ENCODE measurements at regions not wholly inside any gene's neighbourhood (a gene's known extent, or its start where the extent isn't known, plus 50 kb on each side); places are given as distances from the start of the nearest gene placed in this dataset.

DNA sequence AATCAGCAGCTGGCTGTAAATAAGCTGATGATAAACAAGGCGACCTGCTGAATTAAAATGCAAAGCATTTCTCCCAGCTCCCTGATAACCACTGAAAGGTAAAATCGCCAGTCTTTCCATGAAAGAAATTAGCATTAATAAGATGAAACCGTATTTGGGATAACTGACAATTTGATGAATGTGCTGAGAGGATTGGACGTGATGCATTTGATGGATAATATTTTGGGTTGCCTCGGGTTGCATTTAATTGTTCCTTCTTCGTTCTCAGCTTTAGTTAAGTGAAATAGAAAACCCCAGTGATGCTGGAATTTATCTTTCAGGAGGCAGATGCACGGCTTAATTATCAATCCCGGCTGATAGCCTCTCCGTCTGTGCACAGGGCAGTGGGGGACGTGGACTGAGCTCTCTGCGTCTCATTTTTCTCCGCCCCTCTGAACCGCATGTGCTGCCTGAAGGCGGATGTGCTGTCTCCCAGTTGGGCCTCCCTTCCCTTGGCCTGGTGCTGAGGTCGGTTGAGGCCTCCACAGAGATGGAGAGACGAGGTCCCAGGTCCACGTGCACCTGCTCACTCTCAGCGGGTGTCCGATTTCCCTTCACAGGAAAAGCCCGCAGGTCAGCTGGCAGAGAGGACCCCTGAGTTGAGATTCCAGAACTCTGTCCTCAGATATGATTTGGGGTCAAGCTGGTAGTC is 846.2 kb downstream of the BRD1 start:
- Histone ChIP-seq H2AFZ (ENCODE audit: low read depth, low read length, poor library complexity, severe bottlenecking) (no peak overlapping the region), H3K4me2 (ENCODE audit: low read length) (no peak overlapping the region), H3K9me2 (ENCODE audit: insufficient read depth) (no peaks in the 10 kb centered on the region), H3K27ac (ENCODE audit: low read depth, low read length) (no peak overlapping the region), H3K79me2 (ENCODE audit: insufficient read depth, low read length) (no peaks in the 10 kb centered on the region), H3K9me3 (ENCODE audit: control insufficient read depth in 1 of 2, insufficient read depth in 1 of 2, low read depth in 1 of 2, low read length in 2 of 2) (no peaks in the 10 kb centered on the region), H3K4me1 (ENCODE audit: control insufficient read depth in 1 of 2, insufficient read depth in 2 of 2, low read length in 2 of 2) (no peaks in the 10 kb centered on the region), H3K4me3 (replicated peaks in 1 of 2; ENCODE audit: low read depth in 1 of 2, low read length in 2 of 2) (no peak overlapping the region), H3K36me3 (ENCODE audit: control insufficient read depth in 1 of 2, insufficient read depth in 2 of 2, low read length in 2 of 2) (no peaks in the 10 kb centered on the region), H3K27me3 (ENCODE audit: insufficient read depth, low read length) (peaks cover 38% of the 10 kb centered on the region), H3K9ac (ENCODE audit: low read length) (no peak overlapping the region), H4K20me1 (ENCODE audit: insufficient read depth) (no peaks in the 10 kb centered on the region)
- TF ChIP-seq EZH2phosphoT487 (IDR thresholded peaks at IDR 0.05; ENCODE audit: borderline replicate concordance) = no peak
- TF ChIP-seq, protein P1, sequence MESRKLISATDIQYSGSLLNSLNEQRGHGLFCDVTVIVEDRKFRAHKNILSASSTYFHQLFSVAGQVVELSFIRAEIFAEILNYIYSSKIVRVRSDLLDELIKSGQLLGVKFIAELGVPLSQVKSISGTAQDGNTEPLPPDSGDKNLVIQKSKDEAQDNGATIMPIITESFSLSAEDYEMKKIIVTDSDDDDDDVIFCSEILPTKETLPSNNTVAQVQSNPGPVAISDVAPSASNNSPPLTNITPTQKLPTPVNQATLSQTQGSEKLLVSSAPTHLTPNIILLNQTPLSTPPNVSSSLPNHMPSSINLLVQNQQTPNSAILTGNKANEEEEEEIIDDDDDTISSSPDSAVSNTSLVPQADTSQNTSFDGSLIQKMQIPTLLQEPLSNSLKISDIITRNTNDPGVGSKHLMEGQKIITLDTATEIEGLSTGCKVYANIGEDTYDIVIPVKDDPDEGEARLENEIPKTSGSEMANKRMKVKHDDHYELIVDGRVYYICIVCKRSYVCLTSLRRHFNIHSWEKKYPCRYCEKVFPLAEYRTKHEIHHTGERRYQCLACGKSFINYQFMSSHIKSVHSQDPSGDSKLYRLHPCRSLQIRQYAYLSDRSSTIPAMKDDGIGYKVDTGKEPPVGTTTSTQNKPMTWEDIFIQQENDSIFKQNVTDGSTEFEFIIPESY (IDR thresholded peaks at IDR 0.05; ENCODE audit: extremely low read depth, insufficient replicate concordance, low read length) = no peak
- TF ChIP-seq SIN3A (IDR thresholded peaks at IDR 0.05; ENCODE audit: low read depth) = no peak
- no peak for TF ChIP-seq YY1 (IDR thresholded peaks at IDR 0.05; ENCODE audit: extremely low read depth, insufficient replicate concordance, low read depth, low read length)
- no peak for TF ChIP-seq EZH2 (IDR thresholded peaks at IDR 0.05)
- no peak for TF ChIP-seq RAD21 (IDR thresholded peaks at IDR 0.05; ENCODE audit: low read depth)
- TF ChIP-seq POLR2AphosphoS5 (IDR thresholded peaks at IDR 0.05; ENCODE audit: low read depth, low read length) = no peak
- no peak for TF ChIP-seq SP1 (IDR thresholded peaks at IDR 0.05; ENCODE audit: low read depth)
- TF ChIP-seq ELF1 (IDR thresholded peaks at IDR 0.05; ENCODE audit: borderline replicate concordance, low read depth) = no peak
- no peak for TF ChIP-seq ZFX (IDR thresholded peaks at IDR 0.05)
- TF ChIP-seq CBX3 (IDR thresholded peaks at IDR 0.05; ENCODE audit: low read depth) = no peak
- TF ChIP-seq, protein P2, sequence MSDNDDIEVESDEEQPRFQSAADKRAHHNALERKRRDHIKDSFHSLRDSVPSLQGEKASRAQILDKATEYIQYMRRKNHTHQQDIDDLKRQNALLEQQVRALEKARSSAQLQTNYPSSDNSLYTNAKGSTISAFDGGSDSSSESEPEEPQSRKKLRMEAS (IDR thresholded peaks at IDR 0.05) = no peak
- TF ChIP-seq POLR2A (IDR thresholded peaks at IDR 0.05; ENCODE audit: borderline replicate concordance, extremely low read depth, insufficient read depth, insufficient read length) = no peak
- TF ChIP-seq ZNF274 (IDR thresholded peaks at IDR 0.05; ENCODE audit: low read depth, low read length) = no peak
- TF ChIP-seq, protein P3, sequence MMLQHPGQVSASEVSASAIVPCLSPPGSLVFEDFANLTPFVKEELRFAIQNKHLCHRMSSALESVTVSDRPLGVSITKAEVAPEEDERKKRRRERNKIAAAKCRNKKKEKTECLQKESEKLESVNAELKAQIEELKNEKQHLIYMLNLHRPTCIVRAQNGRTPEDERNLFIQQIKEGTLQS (IDR thresholded peaks at IDR 0.05) = no peak
- TF ChIP-seq CEBPB (IDR thresholded peaks at IDR 0.05; ENCODE audit: low read depth) = no peak
- TF ChIP-seq EGR1 (IDR thresholded peaks at IDR 0.05; ENCODE audit: low read depth) = no peak
- TF ChIP-seq TCF7L2 (IDR thresholded peaks at IDR 0.05; ENCODE audit: borderline replicate concordance, extremely low read depth, insufficient read depth, insufficient read length) = no peak
- TF ChIP-seq, protein P4, sequence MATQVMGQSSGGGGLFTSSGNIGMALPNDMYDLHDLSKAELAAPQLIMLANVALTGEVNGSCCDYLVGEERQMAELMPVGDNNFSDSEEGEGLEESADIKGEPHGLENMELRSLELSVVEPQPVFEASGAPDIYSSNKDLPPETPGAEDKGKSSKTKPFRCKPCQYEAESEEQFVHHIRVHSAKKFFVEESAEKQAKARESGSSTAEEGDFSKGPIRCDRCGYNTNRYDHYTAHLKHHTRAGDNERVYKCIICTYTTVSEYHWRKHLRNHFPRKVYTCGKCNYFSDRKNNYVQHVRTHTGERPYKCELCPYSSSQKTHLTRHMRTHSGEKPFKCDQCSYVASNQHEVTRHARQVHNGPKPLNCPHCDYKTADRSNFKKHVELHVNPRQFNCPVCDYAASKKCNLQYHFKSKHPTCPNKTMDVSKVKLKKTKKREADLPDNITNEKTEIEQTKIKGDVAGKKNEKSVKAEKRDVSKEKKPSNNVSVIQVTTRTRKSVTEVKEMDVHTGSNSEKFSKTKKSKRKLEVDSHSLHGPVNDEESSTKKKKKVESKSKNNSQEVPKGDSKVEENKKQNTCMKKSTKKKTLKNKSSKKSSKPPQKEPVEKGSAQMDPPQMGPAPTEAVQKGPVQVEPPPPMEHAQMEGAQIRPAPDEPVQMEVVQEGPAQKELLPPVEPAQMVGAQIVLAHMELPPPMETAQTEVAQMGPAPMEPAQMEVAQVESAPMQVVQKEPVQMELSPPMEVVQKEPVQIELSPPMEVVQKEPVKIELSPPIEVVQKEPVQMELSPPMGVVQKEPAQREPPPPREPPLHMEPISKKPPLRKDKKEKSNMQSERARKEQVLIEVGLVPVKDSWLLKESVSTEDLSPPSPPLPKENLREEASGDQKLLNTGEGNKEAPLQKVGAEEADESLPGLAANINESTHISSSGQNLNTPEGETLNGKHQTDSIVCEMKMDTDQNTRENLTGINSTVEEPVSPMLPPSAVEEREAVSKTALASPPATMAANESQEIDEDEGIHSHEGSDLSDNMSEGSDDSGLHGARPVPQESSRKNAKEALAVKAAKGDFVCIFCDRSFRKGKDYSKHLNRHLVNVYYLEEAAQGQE (IDR thresholded peaks at IDR 0.05; ENCODE audit: low read depth) = no peak
- ChIA-PET CTCF (interaction anchor here (3.5 kb wide), 1 partner anchor 324 kb away, joined by 29 read pairs; no protein-coding TSS in a partner anchor), POLR2A (no interaction called here), RAD21 (ENCODE audit: low non-redundant PET in 1 of 2, low total read pairs in 2 of 2, uncharacterized antibody in 2 of 2, unreplicated experiment in 2 of 2) (no interaction called here)
- intact Hi-C loops (cut with micrococcal nuclease) = no loop called here
- DNase-seq (ENCODE audit: low read depth, low spot score) (no peak), ATAC-seq (no peak)
- no TSS peak for BruUV-seq (replicated peaks)
